Osteoblast (primary cell): ENCODE measurements at regions not wholly inside any gene's neighbourhood (a gene's known extent, or its start where the extent isn't known, plus 50 kb on each side); places are given as distances from the start of the nearest gene placed in this dataset.

Source experiments
- DNase-seq: peaks from one replicate; pipeline ENCODE4 v3.0.0; 2011; ENCODE audit warnings: low spot score, mixed read lengths; ENCODE audit not compliant: insufficient read length; ENCODE audit errors: missing footprints
- H2AFZ ChIP-seq: 2 replicates; pipeline ENCODE4 v1.6.0; 2011; ENCODE audit warnings: mild to moderate bottlenecking, low read length
- H3K27ac ChIP-seq: 2 replicates; pipeline ENCODE4 v1.5.1; 2011; ENCODE audit warnings: mild to moderate bottlenecking, low read depth, low read length, moderate library complexity
- H3K27me3 ChIP-seq: 2 replicates; pipeline ENCODE4 v1.6.0; 2012; ENCODE audit warnings: mild to moderate bottlenecking, control low read depth, inconsistent platforms, low read length, moderate library complexity; ENCODE audit not compliant: insufficient read depth
- H3K36me3 ChIP-seq: 2 replicates; pipeline ENCODE4 v1.5.1; 2011; ENCODE audit warnings: mild to moderate bottlenecking, low read length, control low read depth, moderate library complexity; ENCODE audit not compliant: insufficient read depth
- H3K4me1 ChIP-seq: 2 replicates; pipeline ENCODE4 v1.5.1; 2011; ENCODE audit warnings: mild to moderate bottlenecking, low read length, control low read depth, moderate library complexity; ENCODE audit not compliant: insufficient read depth
- H3K4me2 ChIP-seq: 2 replicates; pipeline ENCODE4 v1.6.0; 2011; ENCODE audit warnings: mild to moderate bottlenecking, low read length; ENCODE audit not compliant: insufficient read depth
- H3K4me3 ChIP-seq: fragments of 200-600 bp; sonication (generic); 3 replicates; pipeline ENCODE4 v1.5.1; 2012; ENCODE audit warnings: mild to moderate bottlenecking, low read length, inconsistent platforms; ENCODE audit not compliant: insufficient read depth
- H3K79me2 ChIP-seq: 2 replicates; pipeline ENCODE4 v1.6.0; 2012; ENCODE audit warnings: mild to moderate bottlenecking, low read length, control low read depth, inconsistent platforms; ENCODE audit not compliant: insufficient read depth
- H3K9me3 ChIP-seq: 2 replicates; pipeline ENCODE4 v1.5.1; 2011; ENCODE audit warnings: low read depth, low read length, control low read depth
- H4K20me1 ChIP-seq: 2 replicates; pipeline ENCODE4 v1.6.0; 2012; ENCODE audit warnings: mild to moderate bottlenecking, low read length, control low read depth; ENCODE audit not compliant: insufficient read depth
- TF ChIP-seq, protein P1 (sequence below): IDR thresholded peaks from 2 replicates; pipeline ENCODE4 v1.5.1; 2011; ENCODE audit warnings: mild to moderate bottlenecking, low read depth, low read length, moderate library complexity; ENCODE audit errors: extremely low read depth

- no peak overlapping the region for H3K4me3 ChIP-seq
- no peak overlapping the region for H3K4me2 ChIP-seq
- H3K4me1 ChIP-seq, result no peaks in the 10 kb centered on the region
- H3K27me3 ChIP-seq, result no peaks in the 10 kb centered on the region
- DNase-seq, result no peak
- H3K27ac ChIP-seq, result no peak overlapping the region
- H3K79me2 ChIP-seq, result no peaks in the 10 kb centered on the region
- no peaks in the 10 kb centered on the region for H3K36me3 ChIP-seq
- TF ChIP-seq, protein P1, sequence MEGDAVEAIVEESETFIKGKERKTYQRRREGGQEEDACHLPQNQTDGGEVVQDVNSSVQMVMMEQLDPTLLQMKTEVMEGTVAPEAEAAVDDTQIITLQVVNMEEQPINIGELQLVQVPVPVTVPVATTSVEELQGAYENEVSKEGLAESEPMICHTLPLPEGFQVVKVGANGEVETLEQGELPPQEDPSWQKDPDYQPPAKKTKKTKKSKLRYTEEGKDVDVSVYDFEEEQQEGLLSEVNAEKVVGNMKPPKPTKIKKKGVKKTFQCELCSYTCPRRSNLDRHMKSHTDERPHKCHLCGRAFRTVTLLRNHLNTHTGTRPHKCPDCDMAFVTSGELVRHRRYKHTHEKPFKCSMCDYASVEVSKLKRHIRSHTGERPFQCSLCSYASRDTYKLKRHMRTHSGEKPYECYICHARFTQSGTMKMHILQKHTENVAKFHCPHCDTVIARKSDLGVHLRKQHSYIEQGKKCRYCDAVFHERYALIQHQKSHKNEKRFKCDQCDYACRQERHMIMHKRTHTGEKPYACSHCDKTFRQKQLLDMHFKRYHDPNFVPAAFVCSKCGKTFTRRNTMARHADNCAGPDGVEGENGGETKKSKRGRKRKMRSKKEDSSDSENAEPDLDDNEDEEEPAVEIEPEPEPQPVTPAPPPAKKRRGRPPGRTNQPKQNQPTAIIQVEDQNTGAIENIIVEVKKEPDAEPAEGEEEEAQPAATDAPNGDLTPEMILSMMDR, result no peak
- H4K20me1 ChIP-seq, result no peaks in the 10 kb centered on the region
- H2AFZ ChIP-seq, result no peak overlapping the region
- no peaks in the 10 kb centered on the region for H3K9me3 ChIP-seq
Observed at GRCh38 chr6:45822246-45822812, 193.3 kb downstream of the CLIC5 start.

GRCh38 chr6:45818655-45819054 lies 197.0 kb downstream of the CLIC5 start:
- peaks cover 2% of the 10 kb centered on the region for H3K27me3 ChIP-seq
- TF ChIP-seq, protein P1, result no peak
- no peak overlapping the region for H3K27ac ChIP-seq
- H3K9me3 ChIP-seq, result no peaks in the 10 kb centered on the region
- no peak overlapping the region for H2AFZ ChIP-seq
- H3K79me2 ChIP-seq, result no peaks in the 10 kb centered on the region
- H3K36me3 ChIP-seq, result no peaks in the 10 kb centered on the region
- DNase-seq, result no peak
- H3K4me1 ChIP-seq, result peaks cover 3% of the 10 kb centered on the region
- H3K4me2 ChIP-seq, result no peak overlapping the region
- no peak overlapping the region for H3K4me3 ChIP-seq
- H4K20me1 ChIP-seq, result no peaks in the 10 kb centered on the region

GRCh38 chr6:45816674-45817297 lies 198.9 kb downstream of the CLIC5 start:
- Histone ChIP-seq H3K9me3 (no peaks in the 10 kb centered on the region), H3K79me2 (no peaks in the 10 kb centered on the region), H3K4me2 (peak overlapping the region; percentile 49), H3K36me3 (no peaks in the 10 kb centered on the region), H3K27me3 (peaks cover 6% of the 10 kb centered on the region), H4K20me1 (no peaks in the 10 kb centered on the region), H3K27ac (no peak overlapping the region), H3K4me3 (peak overlapping the region; percentile 18), H2AFZ (peak overlapping the region; percentile 27), H3K4me1 (peaks cover 3% of the 10 kb centered on the region)
- TF ChIP-seq, protein P1, result no peak
- no peak for DNase-seq

DNA sequence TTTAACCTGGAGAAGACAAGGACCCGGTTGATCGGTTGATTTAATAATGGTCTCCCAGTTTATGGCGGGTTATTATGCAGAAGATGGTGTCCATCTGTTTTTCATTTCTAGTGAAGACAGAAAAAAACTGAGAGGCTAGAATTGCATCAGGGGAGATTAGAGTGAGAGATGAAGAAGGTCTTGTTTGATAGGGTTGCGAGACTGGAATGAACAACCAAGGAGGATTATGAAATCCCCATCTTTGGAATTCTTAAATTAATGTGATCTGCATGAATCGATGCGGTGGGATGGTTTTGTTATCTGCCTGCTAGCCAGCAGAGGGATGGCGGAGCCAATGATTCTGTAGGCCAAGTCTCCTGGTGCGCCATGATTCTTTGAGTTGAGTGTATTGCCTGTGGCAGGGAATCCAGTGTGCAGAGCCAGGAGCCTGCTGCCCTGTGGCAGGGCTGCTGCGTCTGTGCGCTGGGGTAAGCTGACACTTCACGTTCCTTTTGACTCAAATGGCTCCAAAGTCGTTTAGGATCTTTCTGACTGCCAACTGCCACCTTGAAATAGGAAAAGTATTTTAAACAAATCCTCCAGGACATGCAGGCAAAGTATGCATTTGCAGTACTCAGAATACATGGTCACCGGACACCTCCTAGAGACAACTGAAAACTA lies 200.1 kb downstream of the CLIC5 start:
- H3K36me3 ChIP-seq, result no peaks in the 10 kb centered on the region
- H4K20me1 ChIP-seq, result no peaks in the 10 kb centered on the region
- no peaks in the 10 kb centered on the region for H3K79me2 ChIP-seq
- no peak overlapping the region for H3K4me2 ChIP-seq
- TF ChIP-seq, protein P1, result no peak
- H3K4me3 ChIP-seq, result no peak overlapping the region
- no peak overlapping the region for H3K27ac ChIP-seq
- H3K4me1 ChIP-seq, result peaks cover 3% of the 10 kb centered on the region
- peaks cover 6% of the 10 kb centered on the region for H3K27me3 ChIP-seq
- H2AFZ ChIP-seq, result no peak overlapping the region
- H3K9me3 ChIP-seq, result no peaks in the 10 kb centered on the region
- no peak for DNase-seq
